ENCODE measurements at regions not wholly inside any gene's neighbourhood (a gene's known extent, or its start where the extent isn't known, plus 50 kb on each side); places are given as distances from the start of the nearest gene placed in this dataset.
"Not testable (repeated sequence)": the region's sequence is repeated elsewhere in the genome, so short reads cannot be mapped to it uniquely, and the experiment has no call there.

- intact Hi-C loops (cut with DNase I; ENCODE audit: low total_unique reads), result no loop called here
- TF ChIP-seq CTCF (IDR thresholded peaks at IDR 0.05), result no peak
- no peak for TF ChIP-seq POLR2A (IDR thresholded peaks at IDR 0.05)
- Histone ChIP-seq H3K4me3 (no peak overlapping the region), H3K9me3 (no peaks in the 10 kb centered on the region), H3K27ac (no peak overlapping the region), H3K27me3 (no peaks in the 10 kb centered on the region), H3K4me1 (no peaks in the 10 kb centered on the region), H3K36me3 (ENCODE audit: low read depth, missing control alignments) (no peaks in the 10 kb centered on the region)
- 29 to 30% methylated on average over 11 of the region's 11 CpGs for WGBS, 2 donors
- DNase-seq, result no peak
Observed at GRCh38 chr20:51934301-51935002, 132.1 kb upstream of the SALL4 start.

- no peak for TF ChIP-seq POLR2A (IDR thresholded peaks at IDR 0.05)
- TF ChIP-seq CTCF (IDR thresholded peaks at IDR 0.05), result no peak
- Histone ChIP-seq H3K27ac (no peak overlapping the region), H3K4me3 (no peak overlapping the region), H3K4me1 (no peaks in the 10 kb centered on the region), H3K9me3 (no peaks in the 10 kb centered on the region), H3K27me3 (no peaks in the 10 kb centered on the region), H3K36me3 (ENCODE audit: low read depth, missing control alignments) (no peaks in the 10 kb centered on the region)
- intact Hi-C loops (cut with DNase I; ENCODE audit: low total_unique reads), result no loop called here
- DNase-seq, result no peak
- WGBS, 2 donors, result 56 to 68% methylated on average over 7 of the region's 7 CpGs
Observed at GRCh38 chr20:51931371-51931781, 129.1 kb upstream of the SALL4 start.

- WGBS, 2 donors, result 80 to 83% methylated on average over 3 of the region's 3 CpGs
- H3K27ac ChIP-seq, result no peak overlapping the region
Observed at GRCh38 chr20:51930775-51931174, 128.5 kb upstream of the SALL4 start.

GRCh38 chr20:51928931-51929330 lies 126.6 kb upstream of the SALL4 start:
- H3K4me1 ChIP-seq, result no peaks in the 10 kb centered on the region
- intact Hi-C loops (cut with DNase I; ENCODE audit: low total_unique reads), result no loop called here
- DNase-seq, result no peak
- TF ChIP-seq POLR2A (IDR thresholded peaks at IDR 0.05) (no peak), CTCF (IDR thresholded peaks at IDR 0.05) (no peak)
- no peaks in the 10 kb centered on the region for H3K9me3 ChIP-seq
- H3K36me3 ChIP-seq (ENCODE audit: low read depth, missing control alignments), result no peaks in the 10 kb centered on the region
- 87 to 98% methylated on average over 2 of the region's 2 CpGs for WGBS, 2 donors
- no peaks in the 10 kb centered on the region for H3K27me3 ChIP-seq
- no peak overlapping the region for H3K27ac ChIP-seq
- H3K4me3 ChIP-seq, result no peak overlapping the region

More at GRCh38 chr20:51930775-51931174, 128.5 kb upstream of the SALL4 start:
- Histone ChIP-seq H3K36me3 (ENCODE audit: low read depth, missing control alignments) (no peaks in the 10 kb centered on the region), H3K4me3 (no peak overlapping the region), H3K4me1 (no peaks in the 10 kb centered on the region), H3K27me3 (no peaks in the 10 kb centered on the region), H3K9me3 (no peaks in the 10 kb centered on the region)
- intact Hi-C loops (cut with DNase I; ENCODE audit: low total_unique reads), result no loop called here
- TF ChIP-seq POLR2A (IDR thresholded peaks at IDR 0.05), result no peak
- no peak for TF ChIP-seq CTCF (IDR thresholded peaks at IDR 0.05)
- no peak for DNase-seq

GRCh38 chr20:51927970-51928369 lies 125.6 kb upstream of the SALL4 start:
- H3K4me3 ChIP-seq; H3K9me3 ChIP-seq; intact Hi-C loops (cut with DNase I; ENCODE audit: low total_unique reads); H3K27me3 ChIP-seq; DNase-seq; H3K27ac ChIP-seq; H3K36me3 ChIP-seq (ENCODE audit: low read depth, missing control alignments); H3K4me1 ChIP-seq: not testable (repeated sequence)
- 85 to 90% methylated on average over 5 of the region's 5 CpGs for WGBS, 2 donors

All from testis (tissue), 2 donors.